ENCODE measurements at regions not wholly inside any gene's neighbourhood (a gene's known extent, or its start where the extent isn't known, plus 50 kb on each side); places are given as distances from the start of the nearest gene placed in this dataset.

GRCh38 chr17:12402963-12403622 lies 262.6 kb upstream of the MYOCD start:
- H3K27ac ChIP-seq, result no peak overlapping the region
- no peaks in the 10 kb centered on the region for H3K27me3 ChIP-seq (replicated peaks)
- TF ChIP-seq CTCF (IDR thresholded peaks at IDR 0.05; ENCODE audit: low read depth, low read length, missing control alignments), result no peak
- H3K36me3 ChIP-seq (replicated peaks), result no peaks in the 10 kb centered on the region
- in situ Hi-C loops (cut with HindIII; ENCODE audit: low pct_ligation_motif_present, low sequenced_read_pairs), result no loop called here
- peak; percentile 89 for DNase-seq
- H3K4me3 ChIP-seq (ENCODE audit: low read depth, low read length), result no peak overlapping the region

GRCh38 chr17:12403881-12404398 lies 261.8 kb upstream of the MYOCD start:
- no peaks in the 10 kb centered on the region for H3K27me3 ChIP-seq (replicated peaks)
- in situ Hi-C loops (cut with HindIII; ENCODE audit: low pct_ligation_motif_present, low sequenced_read_pairs), result no loop called here
- no peak for TF ChIP-seq CTCF (IDR thresholded peaks at IDR 0.05; ENCODE audit: low read depth, low read length, missing control alignments)

GRCh38 chr17:12406623-12407215 lies 259.0 kb upstream of the MYOCD start:
- in situ Hi-C loops (cut with HindIII; ENCODE audit: low pct_ligation_motif_present, low sequenced_read_pairs), result no loop called here
- H3K27me3 ChIP-seq (replicated peaks), result no peaks in the 10 kb centered on the region
- no peak for TF ChIP-seq CTCF (IDR thresholded peaks at IDR 0.05; ENCODE audit: low read depth, low read length, missing control alignments)
- no peak overlapping the region for H3K4me3 ChIP-seq (ENCODE audit: low read depth, low read length)
- H3K36me3 ChIP-seq (replicated peaks), result no peaks in the 10 kb centered on the region
- DNase-seq, result no peak
- H3K27ac ChIP-seq, result no peak overlapping the region

More at GRCh38 chr17:12403881-12404398, 261.8 kb upstream of the MYOCD start:
- Histone ChIP-seq H3K4me3 (ENCODE audit: low read depth, low read length) (no peak overlapping the region), H3K36me3 (replicated peaks) (no peaks in the 10 kb centered on the region), H3K27ac (no peak overlapping the region)
- no peak for DNase-seq

- DNase-seq, result no peak
- no peak overlapping the region for H3K4me3 ChIP-seq (ENCODE audit: low read depth, low read length)
- H3K36me3 ChIP-seq (replicated peaks), result no peaks in the 10 kb centered on the region
- no peak for TF ChIP-seq CTCF (IDR thresholded peaks at IDR 0.05; ENCODE audit: low read depth, low read length, missing control alignments)
- no peak overlapping the region for H3K27ac ChIP-seq
- in situ Hi-C loops (cut with HindIII; ENCODE audit: low pct_ligation_motif_present, low sequenced_read_pairs), result no loop called here
- no peaks in the 10 kb centered on the region for H3K27me3 ChIP-seq (replicated peaks)
Measured at GRCh38 chr17:12407495-12408252, 258.0 kb upstream of the MYOCD start.

GRCh38 chr17:12409082-12409481 lies 256.6 kb upstream of the MYOCD start:
- TF ChIP-seq CTCF (IDR thresholded peaks at IDR 0.05; ENCODE audit: low read depth, low read length, missing control alignments), result no peak
- Histone ChIP-seq H3K27me3 (replicated peaks) (no peaks in the 10 kb centered on the region), H3K4me3 (ENCODE audit: low read depth, low read length) (no peak overlapping the region), H3K36me3 (replicated peaks) (no peaks in the 10 kb centered on the region), H3K27ac (no peak overlapping the region)
- in situ Hi-C loops (cut with HindIII; ENCODE audit: low pct_ligation_motif_present, low sequenced_read_pairs), result no loop called here
- no peak for DNase-seq
